NCI-H187 treated with DMSO at 0.1 percent for 48 hours (cell line): ENCODE measurements at regions not wholly inside any gene's neighbourhood (a gene's known extent, or its start where the extent isn't known, plus 50 kb on each side); places are given as distances from the start of the nearest gene placed in this dataset.

Source experiments
- DNase-seq: peaks from one replicate; lab custom pipeline; 2025; lab: John Stamatoyannopoulos, UW

GRCh38 chr20:22315073-22315472 lies 269.3 kb downstream of the FOXA2 start:
- no peak for DNase-seq

GRCh38 chr20:22312744-22313346 lies 271.5 kb downstream of the FOXA2 start:
- DNase-seq, result no peak

GRCh38 chr20:22308934-22309333 lies 275.4 kb downstream of the FOXA2 start:
- DNase-seq, result no peak

GRCh38 chr20:22307409-22307808 lies 277.0 kb downstream of the FOXA2 start:
- no peak for DNase-seq

- DNase-seq, result no peak
Observed at GRCh38 chr20:22305381-22305780, 279.0 kb downstream of the FOXA2 start.

GRCh38 chr20:22303523-22303922 lies 280.8 kb downstream of the FOXA2 start:
- no peak for DNase-seq

- DNase-seq, result no peak
Observed at GRCh38 chr20:22302039-22302438, 282.3 kb downstream of the FOXA2 start.

GRCh38 chr20:22293886-22294285 lies 290.5 kb downstream of the FOXA2 start:
- no peak for DNase-seq

GRCh38 chr20:22289442-22289841 lies 294.9 kb downstream of the FOXA2 start:
- no peak for DNase-seq

- no peak for DNase-seq
Observed at GRCh38 chr20:22288957-22289356, 295.4 kb downstream of the FOXA2 start.

- no peak for DNase-seq
Observed at GRCh38 chr20:22288156-22288555, 296.2 kb downstream of the FOXA2 start.

- no peak for DNase-seq
Observed at GRCh38 chr20:22285555-22285954, 298.8 kb downstream of the FOXA2 start.

- no peak for DNase-seq
Observed at GRCh38 chr20:22282696-22283095, 301.7 kb downstream of the FOXA2 start.

GRCh38 chr20:22274330-22274729 lies 310.0 kb downstream of the FOXA2 start:
- DNase-seq, result no peak

- DNase-seq, result no peak
Observed at GRCh38 chr20:22268675-22269074, 315.7 kb downstream of the FOXA2 start.

- DNase-seq, result no peak
Observed at GRCh38 chr20:22264917-22265316, 319.5 kb downstream of the FOXA2 start.

- DNase-seq, result no peak
Observed at GRCh38 chr20:22260506-22260905, 323.9 kb downstream of the FOXA2 start.

- no peak for DNase-seq
Observed at GRCh38 chr20:22257912-22258311, 326.5 kb downstream of the FOXA2 start.

- no peak for DNase-seq
Observed at GRCh38 chr20:22248051-22248667, 336.2 kb downstream of the FOXA2 start.

- DNase-seq, result no peak
Observed at GRCh38 chr20:22245139-22245538, 339.2 kb downstream of the FOXA2 start.

GRCh38 chr20:22243067-22243466 lies 341.3 kb downstream of the FOXA2 start:
- no peak for DNase-seq

GRCh38 chr20:22241609-22242008 lies 342.8 kb downstream of the FOXA2 start:
- no peak for DNase-seq

- DNase-seq, result no peak
Observed at GRCh38 chr20:22232923-22233322, 351.4 kb downstream of the FOXA2 start.

GRCh38 chr20:22232473-22232872 lies 351.9 kb downstream of the FOXA2 start:
- DNase-seq, result no peak
